ENCODE measurements at regions not wholly inside any gene's neighbourhood (a gene's known extent, or its start where the extent isn't known, plus 50 kb on each side); places are given as distances from the start of the nearest gene placed in this dataset.

DNA sequence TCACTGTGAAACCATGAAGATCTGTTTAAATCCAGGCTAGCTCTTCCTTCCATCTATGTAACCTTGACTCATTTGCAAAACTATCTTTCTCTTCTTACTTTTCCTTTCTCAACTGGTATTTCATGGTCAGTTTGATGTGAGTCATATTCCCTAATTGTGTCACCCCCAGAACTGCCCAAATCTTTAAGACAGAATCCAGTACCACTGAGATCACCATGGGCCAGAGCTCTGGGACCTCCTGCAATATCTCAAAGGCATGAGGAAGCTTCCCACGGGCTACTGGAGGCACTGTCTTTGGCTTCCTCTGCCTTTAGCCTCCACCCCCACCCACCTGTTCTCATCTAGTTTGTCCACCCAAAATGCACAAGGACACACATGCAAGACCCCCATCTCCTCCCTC is 274.4 kb upstream of the FMN2 start:
- Histone ChIP-seq H2AFZ (ENCODE audit: low read length) (no peak overlapping the region), H3K9me3 (ENCODE audit: low read length) (no peaks in the 10 kb centered on the region), H3K27ac (ENCODE audit: low read depth, low read length, poor library complexity, severe bottlenecking) (no peak overlapping the region), H3K4me1 (ENCODE audit: insufficient read depth, low read length, poor library complexity, severe bottlenecking) (no peaks in the 10 kb centered on the region), H3K36me3 (ENCODE audit: insufficient read depth, low read length) (no peaks in the 10 kb centered on the region), H4K20me1 (ENCODE audit: insufficient read depth, low read length) (no peaks in the 10 kb centered on the region), H3K79me2 (ENCODE audit: insufficient read depth, low read depth, low read length) (no peaks in the 10 kb centered on the region), H3K4me3 (ENCODE audit: low read depth, low read length, poor library complexity, severe bottlenecking) (no peak overlapping the region), H3K4me2 (ENCODE audit: low read length) (no peak overlapping the region), H3K9me2 (ENCODE audit: insufficient read depth, low read length) (no peaks in the 10 kb centered on the region)
- BruUV-seq (replicated peaks) = no TSS peak
- intact Hi-C loops (cut with micrococcal nuclease; ENCODE audit: unreplicated experiment) = no loop called here
- ChIA-PET CTCF (ENCODE audit: unreplicated experiment) (no interaction called here), POLR2A (interaction anchor here (0.6 kb wide), 1 partner anchor 23 kb away, joined by 3 read pairs; no protein-coding TSS in a partner anchor)
- TF ChIP-seq EZH2phosphoT487 (IDR thresholded peaks at IDR 0.05; ENCODE audit: borderline replicate concordance, low read depth, low read length) = no peak
- TF ChIP-seq, protein P1, sequence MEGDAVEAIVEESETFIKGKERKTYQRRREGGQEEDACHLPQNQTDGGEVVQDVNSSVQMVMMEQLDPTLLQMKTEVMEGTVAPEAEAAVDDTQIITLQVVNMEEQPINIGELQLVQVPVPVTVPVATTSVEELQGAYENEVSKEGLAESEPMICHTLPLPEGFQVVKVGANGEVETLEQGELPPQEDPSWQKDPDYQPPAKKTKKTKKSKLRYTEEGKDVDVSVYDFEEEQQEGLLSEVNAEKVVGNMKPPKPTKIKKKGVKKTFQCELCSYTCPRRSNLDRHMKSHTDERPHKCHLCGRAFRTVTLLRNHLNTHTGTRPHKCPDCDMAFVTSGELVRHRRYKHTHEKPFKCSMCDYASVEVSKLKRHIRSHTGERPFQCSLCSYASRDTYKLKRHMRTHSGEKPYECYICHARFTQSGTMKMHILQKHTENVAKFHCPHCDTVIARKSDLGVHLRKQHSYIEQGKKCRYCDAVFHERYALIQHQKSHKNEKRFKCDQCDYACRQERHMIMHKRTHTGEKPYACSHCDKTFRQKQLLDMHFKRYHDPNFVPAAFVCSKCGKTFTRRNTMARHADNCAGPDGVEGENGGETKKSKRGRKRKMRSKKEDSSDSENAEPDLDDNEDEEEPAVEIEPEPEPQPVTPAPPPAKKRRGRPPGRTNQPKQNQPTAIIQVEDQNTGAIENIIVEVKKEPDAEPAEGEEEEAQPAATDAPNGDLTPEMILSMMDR (conservative IDR thresholded peaks at IDR 0.05; ENCODE audit: low read length) = no peak
- no peak for DNase-seq (ENCODE audit: low spot score)

DNA sequence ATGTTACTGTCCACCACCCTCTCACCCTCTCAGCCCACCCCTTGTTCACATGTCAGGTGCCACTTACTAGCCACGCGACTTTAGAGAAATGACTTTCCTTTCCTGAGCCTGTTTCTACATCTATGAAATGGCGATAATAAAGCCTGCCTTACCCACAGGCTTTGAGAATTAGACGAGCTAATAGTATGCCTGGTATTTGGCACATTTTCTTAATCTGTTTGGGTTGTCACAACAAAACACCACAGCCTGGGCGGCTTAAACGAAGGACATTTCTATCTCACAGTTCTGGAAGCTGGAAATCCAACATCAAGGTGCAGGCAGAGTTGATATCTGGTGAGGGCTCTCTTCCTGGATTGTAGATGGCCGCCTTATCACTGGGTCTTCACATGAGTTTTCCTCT is 273.9 kb upstream of the FMN2 start:
- no peaks in the 10 kb centered on the region for H3K9me2 ChIP-seq (ENCODE audit: insufficient read depth, low read length)
- no peak for TF ChIP-seq EZH2phosphoT487 (IDR thresholded peaks at IDR 0.05; ENCODE audit: borderline replicate concordance, low read depth, low read length)
- TF ChIP-seq, protein P1 (conservative IDR thresholded peaks at IDR 0.05; ENCODE audit: low read length) = no peak

DNA sequence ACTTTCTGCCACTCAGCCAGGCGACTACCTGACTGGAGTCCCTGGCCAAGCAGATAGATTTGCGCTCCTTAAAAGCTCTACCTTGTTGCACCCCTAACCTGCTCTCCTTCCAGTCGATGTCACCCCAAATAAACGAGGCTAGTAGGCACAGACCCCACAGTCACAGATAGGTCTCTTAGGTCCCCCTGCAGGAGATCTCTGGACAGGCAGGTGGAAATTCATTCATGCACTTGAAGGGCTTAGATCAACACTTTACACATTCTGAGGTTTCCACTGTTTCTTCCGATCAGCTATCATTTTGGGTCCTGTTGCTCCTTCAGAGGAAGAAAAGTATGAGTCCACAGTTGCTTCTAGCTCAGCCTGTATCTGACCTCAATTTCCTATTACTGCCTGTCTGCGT is 272.6 kb upstream of the FMN2 start:
- no TSS peak for BruUV-seq (replicated peaks)
- CTCF ChIA-PET (ENCODE audit: unreplicated experiment) = no interaction called here
- DNase-seq (ENCODE audit: low spot score) = peak; percentile 0
- POLR2A ChIA-PET = interaction anchor here (1.2 kb wide), 1 partner anchor 13 kb away, joined by 4 read pairs; no protein-coding TSS in a partner anchor
- Histone ChIP-seq H3K36me3 (ENCODE audit: insufficient read depth, low read length) (no peaks in the 10 kb centered on the region), H4K20me1 (ENCODE audit: insufficient read depth, low read length) (no peaks in the 10 kb centered on the region), H3K4me2 (ENCODE audit: low read length) (no peak overlapping the region), H2AFZ (ENCODE audit: low read length) (no peak overlapping the region), H3K4me1 (ENCODE audit: insufficient read depth, low read length, poor library complexity, severe bottlenecking) (no peaks in the 10 kb centered on the region), H3K9me2 (ENCODE audit: insufficient read depth, low read length) (no peaks in the 10 kb centered on the region), H3K27ac (ENCODE audit: low read depth, low read length, poor library complexity, severe bottlenecking) (no peak overlapping the region), H3K79me2 (ENCODE audit: insufficient read depth, low read depth, low read length) (no peaks in the 10 kb centered on the region), H3K4me3 (ENCODE audit: low read depth, low read length, poor library complexity, severe bottlenecking) (no peak overlapping the region), H3K9me3 (ENCODE audit: low read length) (no peaks in the 10 kb centered on the region)
- no peak for TF ChIP-seq EZH2phosphoT487 (IDR thresholded peaks at IDR 0.05; ENCODE audit: borderline replicate concordance, low read depth, low read length)
- TF ChIP-seq, protein P1 (conservative IDR thresholded peaks at IDR 0.05; ENCODE audit: low read length) = no peak
- intact Hi-C loops (cut with micrococcal nuclease; ENCODE audit: unreplicated experiment) = no loop called here

More for the DNA sequence above, 273.9 kb upstream of the FMN2 start:
- POLR2A ChIA-PET = interaction anchor here (1.2 kb wide), 1 partner anchor 12 kb away, joined by 4 read pairs; no protein-coding TSS in a partner anchor
- Histone ChIP-seq H3K27ac (ENCODE audit: low read depth, low read length, poor library complexity, severe bottlenecking) (no peak overlapping the region), H3K4me1 (ENCODE audit: insufficient read depth, low read length, poor library complexity, severe bottlenecking) (no peaks in the 10 kb centered on the region), H2AFZ (ENCODE audit: low read length) (no peak overlapping the region), H4K20me1 (ENCODE audit: insufficient read depth, low read length) (no peaks in the 10 kb centered on the region), H3K4me3 (ENCODE audit: low read depth, low read length, poor library complexity, severe bottlenecking) (no peak overlapping the region), H3K4me2 (ENCODE audit: low read length) (no peak overlapping the region), H3K79me2 (ENCODE audit: insufficient read depth, low read depth, low read length) (no peaks in the 10 kb centered on the region), H3K36me3 (ENCODE audit: insufficient read depth, low read length) (no peaks in the 10 kb centered on the region), H3K9me3 (ENCODE audit: low read length) (no peaks in the 10 kb centered on the region)
- CTCF ChIA-PET (ENCODE audit: unreplicated experiment) = no interaction called here
- no TSS peak for BruUV-seq (replicated peaks)
- intact Hi-C loops (cut with micrococcal nuclease; ENCODE audit: unreplicated experiment) = no loop called here
- no peak for DNase-seq (ENCODE audit: low spot score)

All from OCI-LY7 (cell line).